HUES6 (cell line): ENCODE measurements at regions not wholly inside any gene's neighbourhood (a gene's known extent, or its start where the extent isn't known, plus 50 kb on each side); places are given as distances from the start of the nearest gene placed in this dataset.

Experiments
- H3K27ac ChIP-seq: 2 replicates; pipeline ENCODE4 v1.7.0; 2013; ENCODE audit warnings: low read depth, mild to moderate bottlenecking, low read length, inconsistent platforms
- H3K27me3 ChIP-seq: 2 replicates; pipeline ENCODE4 v1.6.1; 2013; ENCODE audit warnings: low read length; ENCODE audit not compliant: control insufficient read depth, insufficient read depth
- H3K36me3 ChIP-seq: 2 replicates; pipeline ENCODE4 v1.6.1; 2013; ENCODE audit warnings: low read length; ENCODE audit not compliant: control insufficient read depth, insufficient read depth
- H3K4me1 ChIP-seq: 2 replicates; pipeline ENCODE4 v1.6.1; 2013; ENCODE audit warnings: low read length; ENCODE audit not compliant: control insufficient read depth, insufficient read depth
- H3K4me3 ChIP-seq: 2 replicates; pipeline ENCODE4 v1.5.1; 2013; ENCODE audit warnings: low read depth, low read length
- H3K9ac ChIP-seq: one replicate; pipeline ENCODE4 v1.6.1; 2013; ENCODE audit warnings: mild to moderate bottlenecking, low read length
- H3K9me3 ChIP-seq: 2 replicates; pipeline ENCODE4 v1.6.1; 2013; ENCODE audit warnings: low read depth, low read length; ENCODE audit not compliant: control insufficient read depth, insufficient read depth

GRCh38 chr4:130349745-130350144 lies 1253.8 kb downstream of the C4orf33 start:
- Histone ChIP-seq H3K27ac (no peak overlapping the region), H3K4me1 (no peaks in the 10 kb centered on the region), H3K36me3 (no peaks in the 10 kb centered on the region)

GRCh38 chr4:130356873-130357272 lies 1260.9 kb downstream of the C4orf33 start:
- Histone ChIP-seq H3K9ac (no peak overlapping the region), H3K4me1 (no peaks in the 10 kb centered on the region), H3K9me3 (no peaks in the 10 kb centered on the region), H3K36me3 (no peaks in the 10 kb centered on the region), H3K27ac (no peak overlapping the region), H3K4me3 (no peak overlapping the region), H3K27me3 (no peaks in the 10 kb centered on the region)

More at GRCh38 chr4:130349745-130350144, 1253.8 kb downstream of the C4orf33 start:
- H3K9ac ChIP-seq = no peak overlapping the region
- no peaks in the 10 kb centered on the region for H3K9me3 ChIP-seq
- H3K4me3 ChIP-seq = no peak overlapping the region
- no peaks in the 10 kb centered on the region for H3K27me3 ChIP-seq

DNA sequence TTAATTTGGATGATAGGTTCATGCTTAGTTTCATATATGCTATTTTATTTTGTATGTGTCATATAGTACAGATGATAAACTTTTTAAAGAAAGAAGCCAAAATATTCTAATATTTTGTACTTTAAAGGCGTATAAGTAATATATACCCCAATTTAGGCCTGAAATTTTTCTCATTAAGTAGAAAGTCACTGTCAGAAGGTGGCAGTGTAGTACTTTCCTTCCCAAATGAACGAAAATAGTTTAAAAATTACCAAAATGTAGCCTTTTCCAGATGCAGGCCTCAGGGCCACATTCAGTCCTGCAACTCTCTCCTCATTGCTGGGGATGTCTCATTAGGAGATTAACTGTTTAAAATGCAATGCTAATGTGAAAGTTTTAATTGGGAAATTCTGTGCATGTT lies 1263.6 kb downstream of the C4orf33 start:
- Histone ChIP-seq H3K27ac (no peak overlapping the region), H3K27me3 (no peaks in the 10 kb centered on the region), H3K36me3 (no peaks in the 10 kb centered on the region), H3K9ac (no peak overlapping the region), H3K4me1 (no peaks in the 10 kb centered on the region), H3K9me3 (no peaks in the 10 kb centered on the region), H3K4me3 (no peak overlapping the region)

- H3K27me3 ChIP-seq = no peaks in the 10 kb centered on the region
- no peak overlapping the region for H3K27ac ChIP-seq
- H3K9me3 ChIP-seq = no peaks in the 10 kb centered on the region
- no peak overlapping the region for H3K4me3 ChIP-seq
- H3K4me1 ChIP-seq = no peaks in the 10 kb centered on the region
- H3K9ac ChIP-seq = no peak overlapping the region
- no peaks in the 10 kb centered on the region for H3K36me3 ChIP-seq
Measured at GRCh38 chr4:130361616-130362015, 1265.7 kb downstream of the C4orf33 start.

DNA sequence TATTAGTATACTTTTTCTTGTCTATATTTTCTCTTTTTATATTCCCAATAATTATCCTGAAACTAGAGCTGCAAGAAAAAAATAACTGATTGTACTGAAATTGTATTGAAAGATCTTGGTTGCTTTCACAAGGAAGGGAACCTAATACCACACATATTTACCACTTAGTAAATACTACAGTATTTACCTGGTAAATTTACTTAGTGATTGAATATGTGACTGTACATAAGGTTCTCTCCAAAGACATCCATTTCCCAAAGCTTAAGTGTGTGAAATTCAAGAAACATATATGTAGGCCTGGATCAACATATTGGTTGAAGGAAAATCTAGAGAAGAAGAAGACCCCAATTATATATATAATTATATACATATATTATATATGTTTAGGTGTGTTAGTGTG lies 1272.7 kb downstream of the C4orf33 start:
- Histone ChIP-seq H3K27ac (no peak overlapping the region), H3K27me3 (no peaks in the 10 kb centered on the region), H3K9ac (no peak overlapping the region), H3K4me1 (no peaks in the 10 kb centered on the region), H3K36me3 (no peaks in the 10 kb centered on the region), H3K9me3 (no peaks in the 10 kb centered on the region), H3K4me3 (no peak overlapping the region)

DNA sequence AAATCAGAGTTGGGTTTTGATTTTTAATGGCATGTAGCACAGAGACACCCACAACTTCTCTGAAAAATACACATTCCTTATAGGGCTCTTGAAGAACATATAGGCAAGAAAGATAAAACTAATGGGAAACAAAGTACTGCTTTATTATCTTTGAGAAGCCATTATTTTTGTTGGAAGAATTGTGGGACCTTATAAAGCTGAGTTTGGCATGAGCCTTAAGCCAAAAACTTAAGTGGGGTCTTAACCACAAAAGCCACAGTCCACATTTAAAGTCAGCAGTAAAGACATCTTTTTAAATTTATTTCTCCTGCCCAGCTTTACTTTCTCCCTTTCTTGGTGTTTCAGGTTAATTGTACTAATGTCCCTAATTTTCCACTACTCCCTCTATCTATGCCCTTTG lies 1297.3 kb downstream of the C4orf33 start:
- Histone ChIP-seq H3K4me1 (no peaks in the 10 kb centered on the region), H3K4me3 (no peak overlapping the region), H3K9ac (no peak overlapping the region), H3K36me3 (no peaks in the 10 kb centered on the region), H3K27ac (no peak overlapping the region), H3K27me3 (no peaks in the 10 kb centered on the region), H3K9me3 (no peaks in the 10 kb centered on the region)

GRCh38 chr4:130393642-130394041 lies 1297.7 kb downstream of the C4orf33 start:
- no peaks in the 10 kb centered on the region for H3K27me3 ChIP-seq
- no peaks in the 10 kb centered on the region for H3K9me3 ChIP-seq
- no peaks in the 10 kb centered on the region for H3K4me1 ChIP-seq
- no peaks in the 10 kb centered on the region for H3K36me3 ChIP-seq
- H3K9ac ChIP-seq = no peak overlapping the region
- H3K27ac ChIP-seq = no peak overlapping the region
- no peak overlapping the region for H3K4me3 ChIP-seq

DNA sequence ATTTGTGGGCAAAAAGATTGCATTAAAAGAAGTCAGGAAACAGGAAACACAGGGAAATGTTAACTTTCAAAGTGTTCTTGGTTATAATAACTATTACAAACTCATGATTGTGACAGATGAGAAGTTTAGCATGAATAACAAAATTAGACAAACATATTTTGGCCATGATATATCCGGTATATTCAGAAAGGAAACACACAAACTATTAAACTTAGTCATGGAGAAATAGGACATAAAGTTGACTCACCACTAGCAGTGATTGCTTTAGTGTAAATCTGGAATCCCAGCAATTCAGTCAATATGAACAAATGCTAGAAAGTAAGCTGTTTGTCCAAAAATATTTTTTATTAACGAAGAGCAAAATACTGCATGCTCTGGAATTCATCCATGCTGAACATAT lies 1299.9 kb downstream of the C4orf33 start:
- no peaks in the 10 kb centered on the region for H3K36me3 ChIP-seq
- H3K27ac ChIP-seq = no peak overlapping the region
- no peaks in the 10 kb centered on the region for H3K9me3 ChIP-seq
- H3K27me3 ChIP-seq = no peaks in the 10 kb centered on the region
- H3K4me3 ChIP-seq = no peak overlapping the region
- H3K9ac ChIP-seq = no peak overlapping the region
- no peaks in the 10 kb centered on the region for H3K4me1 ChIP-seq

- no peaks in the 10 kb centered on the region for H3K4me1 ChIP-seq
- H3K27me3 ChIP-seq = no peaks in the 10 kb centered on the region
- no peak overlapping the region for H3K4me3 ChIP-seq
- no peaks in the 10 kb centered on the region for H3K9me3 ChIP-seq
- H3K36me3 ChIP-seq = no peaks in the 10 kb centered on the region
- no peak overlapping the region for H3K27ac ChIP-seq
- no peak overlapping the region for H3K9ac ChIP-seq
Measured at GRCh38 chr4:130403221-130403620, 1307.3 kb downstream of the C4orf33 start.

GRCh38 chr4:130416228-130416627 lies 1320.3 kb downstream of the C4orf33 start:
- no peak overlapping the region for H3K4me3 ChIP-seq

DNA sequence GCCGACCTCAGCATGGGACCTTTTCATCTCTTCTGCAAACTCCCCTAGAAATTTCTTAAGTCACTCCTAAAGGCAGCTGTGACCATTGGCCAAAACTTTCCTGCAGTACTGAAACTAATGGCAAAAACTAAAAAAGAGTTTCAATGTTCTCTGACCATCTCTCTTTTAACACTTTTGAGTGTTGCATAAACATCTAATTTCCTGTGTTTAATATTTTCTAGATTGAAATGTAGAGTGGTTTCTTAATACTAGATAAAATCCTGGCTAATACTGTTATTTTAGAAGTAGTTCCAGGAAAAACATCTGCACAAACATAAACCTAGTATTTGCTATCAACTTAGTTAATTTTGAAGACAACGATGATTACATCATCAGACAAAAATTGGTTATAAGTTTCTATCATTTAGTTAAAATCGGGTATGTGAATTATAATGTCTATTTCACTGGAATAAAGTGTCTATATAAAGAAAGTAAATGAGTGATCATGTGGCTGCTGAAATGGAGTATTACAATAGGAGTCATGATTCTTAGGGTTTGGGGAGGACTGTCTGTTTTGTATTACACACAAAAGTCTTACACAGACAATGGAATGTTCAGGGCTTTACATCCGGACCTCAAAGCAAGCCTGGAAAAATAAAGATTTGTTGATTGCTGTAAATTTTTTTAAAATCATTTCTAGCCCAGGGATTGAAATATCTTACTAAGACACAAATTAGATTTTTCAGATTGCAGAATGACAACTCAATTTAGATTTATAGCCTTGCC lies 1323.4 kb downstream of the C4orf33 start:
- no peaks in the 10 kb centered on the region for H3K27me3 ChIP-seq
- H3K9ac ChIP-seq = no peak overlapping the region
- H3K4me1 ChIP-seq = no peaks in the 10 kb centered on the region
- no peak overlapping the region for H3K27ac ChIP-seq
- no peaks in the 10 kb centered on the region for H3K36me3 ChIP-seq
- H3K9me3 ChIP-seq = no peaks in the 10 kb centered on the region
- H3K4me3 ChIP-seq = no peak overlapping the region

More at GRCh38 chr4:130416228-130416627, 1320.3 kb downstream of the C4orf33 start:
- Histone ChIP-seq H3K27me3 (no peaks in the 10 kb centered on the region), H3K4me1 (no peaks in the 10 kb centered on the region), H3K36me3 (no peaks in the 10 kb centered on the region), H3K9ac (no peak overlapping the region), H3K27ac (no peak overlapping the region), H3K9me3 (no peaks in the 10 kb centered on the region)
